MV-4-11 (cell line): ENCODE measurements at regions not wholly inside any gene's neighbourhood (a gene's known extent, or its start where the extent isn't known, plus 50 kb on each side); places are given as distances from the start of the nearest gene placed in this dataset.
A peak's percentile ranks its signal among the peaks of the same experiment; 100 is the strongest.

Source experiments
- DNase-seq: peaks from one replicate; lab custom pipeline; 2025; lab: John Stamatoyannopoulos, UW

GRCh38 chr14:22039938-22040780 lies 366.5 kb upstream of the OR4E1 start:
- peak; percentile 22 for DNase-seq

GRCh38 chr14:22036541-22037239 lies 363.1 kb upstream of the OR4E1 start:
- no peak for DNase-seq

DNA sequence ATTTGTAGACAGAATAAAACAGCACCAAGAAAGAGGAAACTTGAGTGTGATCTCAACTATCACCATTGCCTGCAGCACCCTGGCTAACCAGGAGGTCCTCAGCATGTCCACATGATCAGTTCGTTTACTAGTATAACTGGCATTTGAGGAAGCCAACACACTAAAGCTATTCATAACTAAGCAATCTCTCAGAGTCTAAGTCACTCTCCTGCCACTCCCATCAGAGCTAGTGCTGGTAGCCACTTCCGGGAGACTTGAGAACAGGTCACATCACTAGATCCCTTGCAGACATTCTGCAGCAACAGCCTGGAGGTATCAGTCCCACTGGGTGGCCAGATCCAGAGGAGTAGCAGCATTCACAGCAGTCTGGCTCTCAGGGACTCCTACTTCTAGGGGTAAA lies 352.9 kb upstream of the OR4E1 start:
- DNase-seq: no peak

GRCh38 chr14:22025879-22026278 lies 352.3 kb upstream of the OR4E1 start:
- DNase-seq: no peak

DNA sequence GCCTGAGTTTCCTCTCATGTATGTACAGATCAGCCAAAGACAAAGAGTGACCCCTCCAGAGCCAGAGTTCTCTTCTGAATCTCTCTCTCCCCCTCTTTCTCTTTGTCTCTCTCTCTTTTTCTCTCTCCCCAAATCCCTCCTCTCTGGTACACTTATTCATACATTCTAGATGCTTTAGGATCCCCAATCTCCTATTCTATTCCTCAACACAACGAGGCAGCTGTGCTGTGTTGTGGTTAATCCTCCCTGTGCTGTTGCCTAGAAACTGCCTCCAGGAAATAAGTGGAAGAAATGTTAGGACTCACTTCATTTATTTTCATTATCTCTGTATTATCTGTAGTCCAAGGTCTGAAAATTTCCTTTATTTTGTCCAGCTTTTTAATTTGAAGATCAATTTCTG lies 350.5 kb upstream of the OR4E1 start:
- DNase-seq: no peak

DNA sequence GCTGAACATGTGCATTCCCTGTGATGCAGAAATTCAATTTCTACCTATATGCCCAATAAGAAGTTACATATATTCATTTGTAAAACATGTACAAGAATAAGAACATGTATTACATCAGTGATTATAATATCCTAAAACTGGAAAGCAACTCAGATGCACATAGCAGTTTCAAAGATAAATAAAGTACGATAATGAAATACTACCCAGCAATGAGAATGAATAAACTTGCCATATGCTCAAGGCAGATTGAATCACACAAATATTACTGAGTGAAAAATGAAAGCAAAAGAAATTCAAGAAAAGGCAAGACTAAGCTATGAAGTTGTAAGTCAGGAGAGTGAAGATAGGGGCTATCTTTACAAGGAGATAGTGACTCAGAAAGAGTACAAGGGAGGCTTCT lies 345.3 kb upstream of the OR4E1 start:
- DNase-seq: no peak

GRCh38 chr14:22012452-22012851 lies 338.8 kb upstream of the OR4E1 start:
- no peak for DNase-seq

- no peak for DNase-seq
Measured at GRCh38 chr14:22011253-22011642, 337.6 kb upstream of the OR4E1 start.

DNA sequence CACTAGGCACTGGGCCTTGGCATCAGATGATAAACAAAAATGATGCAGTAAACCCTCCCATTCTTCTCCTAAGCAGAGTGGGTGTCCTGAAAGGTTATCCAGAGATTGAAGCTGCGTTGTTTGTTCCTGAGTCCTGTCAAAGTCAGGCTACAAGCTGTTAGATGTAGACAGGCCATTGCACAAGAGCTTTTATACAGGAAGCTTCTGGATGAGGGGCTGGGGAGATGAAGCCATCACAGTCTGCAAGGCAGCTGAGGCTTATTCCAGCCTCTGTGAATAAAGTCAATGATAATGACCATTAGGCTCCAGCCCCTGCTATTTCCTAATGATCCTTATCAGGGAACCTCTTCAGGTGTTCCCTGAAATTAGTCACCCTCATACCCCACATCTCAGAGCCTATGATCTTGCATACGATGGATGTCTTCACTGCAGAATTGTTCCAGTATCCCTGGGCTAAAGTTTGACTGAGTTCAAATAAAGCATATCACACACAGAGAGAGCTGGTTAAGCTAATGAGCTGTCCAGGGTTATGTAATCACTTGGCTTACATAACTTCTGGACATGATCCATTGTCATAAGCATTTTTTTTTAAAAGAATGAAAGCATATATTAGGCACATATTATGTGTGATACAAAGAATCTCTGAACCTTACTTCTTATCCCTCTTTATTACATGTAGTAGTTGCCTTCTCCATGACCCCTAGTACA lies 337.1 kb upstream of the OR4E1 start:
- peak; percentile 14 for DNase-seq

DNA sequence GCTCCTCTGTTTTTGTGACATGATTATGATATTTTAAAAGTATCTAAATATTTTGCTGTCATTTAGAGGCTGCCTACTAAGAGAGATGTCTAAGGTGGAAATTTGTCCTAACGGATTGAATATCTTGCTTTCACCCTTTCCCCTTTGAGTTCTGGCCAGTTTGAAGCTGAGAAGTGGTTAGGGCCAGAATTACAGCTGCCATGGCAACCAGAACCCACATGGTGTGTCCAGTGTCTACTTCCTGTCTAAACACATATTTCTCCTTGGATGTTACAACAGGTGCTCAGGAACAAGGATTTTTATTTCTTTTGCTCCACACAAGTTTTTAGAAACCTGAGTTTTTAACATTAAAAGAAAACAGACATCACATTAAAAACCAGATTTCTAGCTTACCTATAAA lies 335.1 kb upstream of the OR4E1 start:
- no peak for DNase-seq

DNA sequence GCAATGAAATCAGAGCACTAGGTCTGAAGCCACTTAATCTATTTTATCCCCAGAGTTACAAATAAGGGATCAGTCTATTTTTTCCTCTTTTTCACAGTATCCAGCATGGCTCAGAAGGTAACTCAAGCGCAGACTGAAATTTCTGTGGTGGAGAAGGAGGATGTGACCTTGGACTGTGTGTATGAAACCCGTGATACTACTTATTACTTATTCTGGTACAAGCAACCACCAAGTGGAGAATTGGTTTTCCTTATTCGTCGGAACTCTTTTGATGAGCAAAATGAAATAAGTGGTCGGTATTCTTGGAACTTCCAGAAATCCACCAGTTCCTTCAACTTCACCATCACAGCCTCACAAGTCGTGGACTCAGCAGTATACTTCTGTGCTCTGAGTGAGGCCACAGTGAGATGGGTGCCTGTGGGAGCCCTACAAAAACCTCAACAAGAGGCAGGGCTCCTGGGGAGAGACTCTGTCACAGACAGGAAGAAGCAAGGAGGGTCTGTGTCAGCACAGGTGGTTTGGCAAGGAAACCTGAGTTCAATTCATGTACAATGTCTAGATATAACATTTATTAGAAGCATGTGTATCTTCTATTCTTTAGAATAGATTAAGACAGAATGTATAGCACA lies 334.3 kb upstream of the OR4E1 start:
- DNase-seq: no peak

- no peak for DNase-seq
Measured at GRCh38 chr14:22007363-22007762, 333.7 kb upstream of the OR4E1 start.

GRCh38 chr14:22003461-22003860 lies 329.8 kb upstream of the OR4E1 start:
- no peak for DNase-seq

DNA sequence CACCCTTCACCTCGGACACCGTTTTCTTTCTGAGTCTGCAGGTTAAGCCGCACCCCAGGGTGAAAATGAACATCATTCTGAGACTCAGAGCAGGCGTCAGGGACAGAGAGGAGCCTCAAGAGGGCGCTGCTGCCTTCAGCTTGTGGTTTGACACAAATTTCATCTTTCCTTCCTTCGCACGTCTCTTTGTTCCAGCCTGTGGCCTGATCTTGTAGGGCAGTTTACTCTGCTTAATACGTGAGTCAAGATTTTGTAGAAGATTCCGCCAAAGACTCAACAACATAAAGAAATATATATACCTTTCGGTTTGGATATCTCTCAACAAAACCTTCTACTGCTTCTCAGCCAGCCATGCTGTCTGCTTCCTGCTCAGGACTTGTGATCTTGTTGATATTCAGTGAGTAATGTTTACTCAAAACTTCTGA lies 329.3 kb upstream of the OR4E1 start:
- no peak for DNase-seq

DNA sequence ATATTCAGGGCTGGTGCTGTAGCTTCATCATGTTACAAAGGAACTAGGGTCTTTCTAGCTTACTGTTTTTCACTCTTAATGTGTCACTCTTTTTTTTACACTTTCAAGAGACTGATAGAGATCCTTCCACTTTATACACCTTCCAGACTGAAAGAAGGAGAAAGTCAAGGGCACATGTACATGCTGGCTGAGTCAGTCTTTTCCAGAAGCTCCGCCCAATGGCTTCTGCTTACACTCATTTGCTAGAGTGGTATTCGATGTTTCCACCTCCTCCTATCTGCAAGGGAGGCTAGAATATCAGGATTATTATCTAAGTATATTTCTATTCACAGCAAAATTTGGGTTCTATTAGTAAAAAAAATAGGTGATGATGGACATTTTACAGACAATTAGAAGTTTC lies 325.8 kb upstream of the OR4E1 start:
- no peak for DNase-seq

- peak; percentile 27 for DNase-seq
Measured at GRCh38 chr14:21997300-21997699, 323.7 kb upstream of the OR4E1 start.

DNA sequence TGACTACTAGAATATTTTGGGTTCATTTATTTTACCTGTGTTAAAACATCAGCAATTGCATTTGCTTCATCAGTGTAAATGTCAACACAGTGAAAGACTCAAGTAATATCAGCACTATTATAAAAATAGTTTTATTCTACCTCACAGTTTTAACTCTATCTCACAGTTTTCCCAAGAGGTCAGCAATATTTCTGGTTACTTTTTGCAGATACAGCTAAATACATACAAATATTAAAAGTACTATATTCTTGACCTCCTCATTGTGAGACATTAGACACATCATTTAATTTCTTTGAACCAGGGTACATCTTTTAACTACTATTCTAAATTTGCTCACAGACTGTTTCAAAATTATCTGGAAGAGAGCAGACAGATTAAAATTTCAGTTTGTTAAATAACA lies 321.7 kb upstream of the OR4E1 start:
- DNase-seq: no peak

- DNase-seq: no peak
Measured at GRCh38 chr14:21993837-21994236, 320.2 kb upstream of the OR4E1 start.

- no peak for DNase-seq
Measured at GRCh38 chr14:21993070-21993469, 319.5 kb upstream of the OR4E1 start.

DNA sequence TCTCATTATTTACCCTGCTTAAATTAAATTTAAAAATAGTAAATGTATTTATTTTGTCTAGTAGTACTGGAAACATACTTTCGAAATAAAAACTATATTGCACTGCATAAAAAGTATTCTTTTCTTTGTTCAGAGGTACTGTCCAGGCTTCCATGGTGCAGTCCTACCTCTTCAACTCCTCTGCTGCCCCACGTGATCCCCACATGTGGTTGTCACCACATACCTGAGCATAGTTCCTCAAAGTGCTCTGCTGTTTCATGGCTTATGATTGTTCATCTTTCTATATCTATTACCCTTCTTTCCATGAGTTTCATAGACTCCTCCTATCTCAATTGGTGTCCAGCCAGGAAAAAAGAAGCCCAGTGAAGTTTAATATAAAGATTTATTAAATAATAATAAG lies 317.5 kb upstream of the OR4E1 start:
- no peak for DNase-seq

- DNase-seq: peak; percentile 12
Measured at GRCh38 chr14:21990116-21990515, 316.5 kb upstream of the OR4E1 start.

DNA sequence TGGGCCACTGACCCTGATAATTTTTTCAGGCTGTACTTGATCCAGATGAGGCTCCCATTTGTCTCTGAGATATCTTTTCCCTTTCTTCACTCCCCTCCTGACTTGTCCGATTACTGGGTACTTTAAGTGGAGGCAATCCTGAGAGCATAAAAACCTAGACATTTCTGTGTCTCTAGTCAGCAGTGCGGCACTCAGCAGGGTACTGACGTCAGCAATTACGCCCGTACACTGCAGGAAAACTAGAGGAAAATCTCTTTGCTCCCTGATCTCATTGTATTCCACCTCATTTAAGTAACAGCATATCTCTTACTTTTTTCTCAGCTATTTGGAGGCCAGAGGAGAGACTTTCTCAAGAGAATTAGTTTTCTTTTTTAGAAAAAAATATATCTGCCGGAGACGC lies 315.5 kb upstream of the OR4E1 start:
- DNase-seq: no peak
